DOHH2 (cell line): ENCODE measurements at regions not wholly inside any gene's neighbourhood (a gene's known extent, or its start where the extent isn't known, plus 50 kb on each side); places are given as distances from the start of the nearest gene placed in this dataset.

Experiments used
- CTCF ChIP-seq: fragments of 200-600 bp; sonication (generic); IDR thresholded peaks from one replicate; pipeline ENCODE4 v1.5.1; 2014; ENCODE audit warnings: antibody characterized with exemption, mild to moderate bottlenecking, low read depth, low read length; ENCODE audit not compliant: poor library complexity, severe bottlenecking
- EZH2phosphoT487 ChIP-seq: fragments of 200-600 bp; sonication (generic); IDR thresholded peaks from 2 replicates; pipeline ENCODE4 v1.6.1; 2017; ENCODE audit warnings: borderline replicate concordance, mild to moderate bottlenecking, antibody characterized with exemption, low read length, moderate library complexity, mixed read lengths

- TF ChIP-seq CTCF (no peak), EZH2phosphoT487 (no peak)
Observed at GRCh38 chr2:64230540-64230939, 86.3 kb upstream of the PELI1 start.
